Loucy (cell line): ENCODE measurements at regions not wholly inside any gene's neighbourhood (a gene's known extent, or its start where the extent isn't known, plus 50 kb on each side); places are given as distances from the start of the nearest gene placed in this dataset.
A peak's percentile ranks its signal among the peaks of the same experiment; 100 is the strongest.

ENCODE experiments used
- H2AFZ ChIP-seq: fragments of 200-600 bp; sonication (generic); 2 replicates; pipeline ENCODE4 v1.6.0; 2016; ENCODE audit warnings: antibody characterized with exemption, mild to moderate bottlenecking, low read length, moderate library complexity
- H3F3A ChIP-seq: fragments of 200-600 bp; 2 replicates; pipeline ENCODE4 v1.6.0; 2016; ENCODE audit warnings: antibody characterized with exemption, low read depth, mild to moderate bottlenecking
- H3K27me3 ChIP-seq: fragments of 200-600 bp; sonication (generic); 2 replicates; pipeline ENCODE4 v1.6.1; 2014; ENCODE audit warnings: low read length, mild to moderate bottlenecking; ENCODE audit not compliant: insufficient read depth, poor library complexity, severe bottlenecking
- H3K36me3 ChIP-seq: fragments of 200-600 bp; sonication (generic); 2 replicates; pipeline ENCODE4 v1.6.1; 2016; ENCODE audit warnings: low read length; ENCODE audit not compliant: insufficient read depth
- H3K4me1 ChIP-seq: fragments of 200-600 bp; sonication (generic); 2 replicates; pipeline ENCODE4 v1.5.1; 2014; ENCODE audit warnings: low read length, mild to moderate bottlenecking; ENCODE audit not compliant: insufficient read depth, poor library complexity, severe bottlenecking
- H3K4me2 ChIP-seq: fragments of 200-600 bp; sonication (generic); 2 replicates; pipeline ENCODE4 v1.6.0; 2014; ENCODE audit warnings: antibody characterized with exemption, low read length, low read depth, mild to moderate bottlenecking; ENCODE audit not compliant: poor library complexity, severe bottlenecking
- H3K4me3 ChIP-seq: fragments of 200-600 bp; sonication (generic); 2 replicates; pipeline ENCODE4 v1.5.1; 2014; ENCODE audit warnings: low read length, mild to moderate bottlenecking, mixed read lengths; ENCODE audit not compliant: poor library complexity, severe bottlenecking
- H3K79me2 ChIP-seq: fragments of 200-600 bp; sonication (generic); 2 replicates; pipeline ENCODE4 v1.6.1; 2014; ENCODE audit warnings: low read length; ENCODE audit not compliant: insufficient read depth
- H3K9ac ChIP-seq: fragments of 200-600 bp; sonication (generic); 2 replicates; pipeline ENCODE4 v1.6.0; 2014; ENCODE audit warnings: mild to moderate bottlenecking, low read depth, low read length, moderate library complexity; ENCODE audit not compliant: poor library complexity, severe bottlenecking
- H3K9me2 ChIP-seq: fragments of 200-600 bp; sonication (generic); replicated peaks from 2 replicates; pipeline ENCODE4 v1.6.1; 2016; ENCODE audit warnings: low read depth, low read length, mixed read lengths
- H3K9me3 ChIP-seq: fragments of 200-600 bp; sonication (generic); 2 replicates; pipeline ENCODE4 v1.6.1; 2014; ENCODE audit warnings: mild to moderate bottlenecking, antibody characterized with exemption, low read length, low read depth; ENCODE audit not compliant: insufficient read depth
- H4K20me1 ChIP-seq: fragments of 200-600 bp; sonication (generic); 2 replicates; pipeline ENCODE4 v1.6.0; 2014; ENCODE audit warnings: antibody characterized with exemption, low read length, mild to moderate bottlenecking; ENCODE audit not compliant: insufficient read depth, poor library complexity, severe bottlenecking
- EZH2phosphoT487 ChIP-seq: fragments of 200-600 bp; IDR thresholded peaks from 2 replicates; pipeline ENCODE4 v1.6.1; 2018; ENCODE audit warnings: antibody characterized with exemption, mild to moderate bottlenecking, moderate library complexity, borderline replicate concordance
- TF ChIP-seq, protein P1 (sequence below): fragments of 200-600 bp; sonication (generic); conservative IDR thresholded peaks from 2 replicates; pipeline ENCODE4 v1.5.1; 2014; ENCODE audit warnings: mild to moderate bottlenecking, antibody characterized with exemption, low read length

DNA sequence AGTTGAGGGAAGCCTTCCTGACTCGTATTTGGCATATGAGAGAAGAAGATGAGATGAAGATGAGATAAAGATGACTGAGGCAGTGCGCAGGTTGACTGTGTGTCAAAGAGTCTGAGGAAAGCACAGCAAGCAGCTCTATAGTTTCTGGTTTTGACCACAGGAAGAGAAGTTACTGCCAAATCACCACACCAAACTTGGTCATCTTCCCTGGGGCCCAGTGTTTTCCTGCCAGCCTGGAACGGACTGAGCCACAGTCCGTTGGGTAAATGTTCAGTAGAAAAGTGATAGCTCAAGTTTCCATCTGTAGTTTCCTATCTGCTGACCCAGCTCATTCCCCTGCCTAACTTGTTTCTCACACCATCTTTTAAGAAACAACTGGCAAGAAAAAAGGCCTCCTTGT, 80.7 kb upstream of the ADAMTS19 start:
- no peaks in the 10 kb centered on the region for H3K27me3 ChIP-seq
- no peaks in the 10 kb centered on the region for H3K36me3 ChIP-seq
- TF ChIP-seq, protein P1, sequence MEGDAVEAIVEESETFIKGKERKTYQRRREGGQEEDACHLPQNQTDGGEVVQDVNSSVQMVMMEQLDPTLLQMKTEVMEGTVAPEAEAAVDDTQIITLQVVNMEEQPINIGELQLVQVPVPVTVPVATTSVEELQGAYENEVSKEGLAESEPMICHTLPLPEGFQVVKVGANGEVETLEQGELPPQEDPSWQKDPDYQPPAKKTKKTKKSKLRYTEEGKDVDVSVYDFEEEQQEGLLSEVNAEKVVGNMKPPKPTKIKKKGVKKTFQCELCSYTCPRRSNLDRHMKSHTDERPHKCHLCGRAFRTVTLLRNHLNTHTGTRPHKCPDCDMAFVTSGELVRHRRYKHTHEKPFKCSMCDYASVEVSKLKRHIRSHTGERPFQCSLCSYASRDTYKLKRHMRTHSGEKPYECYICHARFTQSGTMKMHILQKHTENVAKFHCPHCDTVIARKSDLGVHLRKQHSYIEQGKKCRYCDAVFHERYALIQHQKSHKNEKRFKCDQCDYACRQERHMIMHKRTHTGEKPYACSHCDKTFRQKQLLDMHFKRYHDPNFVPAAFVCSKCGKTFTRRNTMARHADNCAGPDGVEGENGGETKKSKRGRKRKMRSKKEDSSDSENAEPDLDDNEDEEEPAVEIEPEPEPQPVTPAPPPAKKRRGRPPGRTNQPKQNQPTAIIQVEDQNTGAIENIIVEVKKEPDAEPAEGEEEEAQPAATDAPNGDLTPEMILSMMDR, result no peak
- no peak for TF ChIP-seq EZH2phosphoT487
- peak overlapping the region; percentile 57 for H3K9ac ChIP-seq
- H3F3A ChIP-seq, result peaks cover 15% of the 10 kb centered on the region
- H3K4me2 ChIP-seq, result peak overlapping the region; percentile 67
- no peaks in the 10 kb centered on the region for H3K9me3 ChIP-seq
- peaks cover 49% of the 10 kb centered on the region for H3K4me1 ChIP-seq
- H2AFZ ChIP-seq, result no peak overlapping the region
- H3K9me2 ChIP-seq, result no peaks in the 10 kb centered on the region
- H3K4me3 ChIP-seq, result peak overlapping the region; percentile 45
- H3K79me2 ChIP-seq, result no peaks in the 10 kb centered on the region
- H4K20me1 ChIP-seq, result no peaks in the 10 kb centered on the region

DNA sequence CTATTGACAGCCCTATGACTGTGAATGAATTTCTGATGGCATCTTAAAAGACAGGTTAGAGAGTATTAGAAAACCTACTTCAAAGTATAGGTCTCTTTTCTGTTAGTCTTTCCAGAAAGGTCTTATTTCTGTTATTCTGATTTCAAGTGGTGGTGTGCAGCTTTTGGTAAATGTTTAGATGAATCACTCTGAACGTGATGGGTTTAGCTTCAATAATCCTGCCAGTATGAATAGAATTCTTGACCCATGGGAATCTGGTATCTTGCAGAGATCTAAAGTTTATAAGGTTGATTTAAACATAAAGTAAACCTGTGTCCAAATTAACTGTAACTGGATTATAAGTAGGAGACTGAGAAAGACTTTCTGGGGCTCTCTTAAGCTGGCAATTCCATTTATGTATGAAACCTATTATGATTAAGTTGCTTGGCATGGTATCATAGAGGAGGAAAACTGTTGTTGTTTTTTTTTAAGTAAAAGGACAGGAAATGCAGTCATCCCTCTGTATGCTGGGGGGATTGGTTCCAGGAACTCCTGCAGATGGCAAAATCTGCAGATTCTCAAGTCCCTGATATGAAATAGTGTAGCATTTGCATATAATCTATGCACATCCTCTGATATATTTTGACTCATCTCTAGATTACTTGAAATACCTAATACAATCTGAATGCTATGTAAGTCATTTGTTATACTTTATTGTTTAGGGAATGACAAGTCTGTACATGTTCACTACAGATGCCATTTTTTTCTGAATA, 77.0 kb upstream of the ADAMTS19 start:
- Histone ChIP-seq H2AFZ (no peak overlapping the region), H3K4me2 (no peak overlapping the region), H3K4me3 (no peak overlapping the region), H3K79me2 (no peaks in the 10 kb centered on the region), H3K9ac (no peak overlapping the region), H4K20me1 (no peaks in the 10 kb centered on the region), H3K4me1 (peaks cover 36% of the 10 kb centered on the region), H3K27me3 (no peaks in the 10 kb centered on the region), H3K36me3 (no peaks in the 10 kb centered on the region), H3K9me3 (no peaks in the 10 kb centered on the region), H3F3A (peaks cover 9% of the 10 kb centered on the region), H3K9me2 (no peaks in the 10 kb centered on the region)
- no peak for TF ChIP-seq EZH2phosphoT487
- TF ChIP-seq, protein P1, result no peak

DNA sequence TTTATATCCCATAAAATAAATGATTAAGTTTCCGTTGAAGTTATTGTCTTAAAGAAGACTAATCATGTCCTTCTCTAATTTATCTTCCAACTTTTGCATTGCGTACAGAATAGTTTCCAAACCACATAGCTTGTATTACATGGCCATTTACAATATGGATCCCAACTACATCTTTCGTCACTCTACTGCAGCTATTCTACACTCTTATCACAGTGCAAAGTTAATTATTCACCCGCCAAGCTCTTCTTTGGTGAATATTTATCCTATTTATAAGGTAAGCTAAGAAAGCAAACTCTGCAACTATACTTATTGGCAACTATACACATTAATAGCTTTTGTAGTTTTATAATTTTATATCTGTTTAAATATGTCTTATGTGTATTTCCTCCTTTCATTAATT, 75.9 kb upstream of the ADAMTS19 start:
- no peak overlapping the region for H2AFZ ChIP-seq
- H3K4me2 ChIP-seq, result no peak overlapping the region
- H3K36me3 ChIP-seq, result no peaks in the 10 kb centered on the region
- no peak overlapping the region for H3K4me3 ChIP-seq
- H3K9me3 ChIP-seq, result no peaks in the 10 kb centered on the region
- TF ChIP-seq EZH2phosphoT487, result no peak
- TF ChIP-seq, protein P1, result no peak
- no peaks in the 10 kb centered on the region for H3K27me3 ChIP-seq
- H3K9ac ChIP-seq, result no peak overlapping the region
- H4K20me1 ChIP-seq, result no peaks in the 10 kb centered on the region
- H3K4me1 ChIP-seq, result peaks cover 30% of the 10 kb centered on the region
- H3F3A ChIP-seq, result peaks cover 6% of the 10 kb centered on the region
- no peaks in the 10 kb centered on the region for H3K9me2 ChIP-seq
- no peaks in the 10 kb centered on the region for H3K79me2 ChIP-seq
